ENCODE measurements at regions not wholly inside any gene's neighbourhood (a gene's known extent, or its start where the extent isn't known, plus 50 kb on each side); places are given as distances from the start of the nearest gene placed in this dataset.

DNA sequence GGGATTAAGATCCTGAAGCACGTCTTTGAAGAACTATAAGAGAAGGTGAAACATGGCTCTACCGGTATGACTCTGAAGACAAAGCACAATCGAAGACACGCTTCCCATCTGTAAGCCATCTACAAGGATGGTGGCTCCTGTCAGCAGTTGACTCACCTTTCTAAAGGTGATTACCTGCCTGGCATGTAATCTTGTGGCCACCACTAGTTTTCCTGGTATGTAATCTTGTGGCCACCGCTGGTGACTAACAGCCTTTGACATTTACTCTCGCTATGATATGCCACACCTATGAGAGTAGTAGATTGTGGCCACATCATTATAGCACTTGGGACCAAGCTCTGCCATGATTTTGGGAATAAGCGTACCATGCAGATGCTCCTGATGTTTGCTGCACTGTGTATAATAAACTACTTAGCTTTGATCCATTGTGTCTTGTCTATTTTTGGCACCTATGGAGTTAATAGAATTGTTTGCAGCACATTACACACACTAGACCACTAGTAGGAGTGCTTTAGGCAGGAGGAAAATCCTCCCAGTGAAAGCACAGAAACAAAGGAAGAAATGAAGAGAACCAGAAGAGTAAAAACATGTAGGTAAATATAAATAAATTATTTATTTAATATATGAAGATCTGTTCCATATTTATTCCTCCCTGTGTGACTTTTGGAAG, 59.8 kb downstream of the VAX1 start:
- POLR2A ChIA-PET: no interaction called here
- Histone ChIP-seq H3K9me3 (ENCODE audit: control insufficient read depth, insufficient read depth, low read depth, low read length) (no peaks in the 10 kb centered on the region), H3K36me3 (ENCODE audit: control insufficient read depth in 2 of 2, insufficient read depth in 1 of 2, low read length in 2 of 2) (no peaks in the 10 kb centered on the region), H3K4me3 (ENCODE audit: low read depth, low read length) (no peak overlapping the region), H3K27ac (ENCODE audit: extremely low read depth, low read depth, low read length) (no peak overlapping the region), H3K4me1 (ENCODE audit: control insufficient read depth, insufficient read depth, low read length) (no peaks in the 10 kb centered on the region)
- TF ChIP-seq ZNF514 (tag by site-specific recombination; IDR thresholded peaks at IDR 0.05) (no peak), ZBTB8A (tag by site-specific recombination; IDR thresholded peaks at IDR 0.05) (no peak), SP3 (tag by site-specific recombination; IDR thresholded peaks at IDR 0.05) (no peak), ZNF302 (tag by site-specific recombination; IDR thresholded peaks at IDR 0.05; ENCODE audit: low read depth) (no peak), GLI2 (tag by site-specific recombination; IDR thresholded peaks at IDR 0.05; ENCODE audit: borderline replicate concordance, low read depth) (no peak), ZNF660 (tag by site-specific recombination; IDR thresholded peaks at IDR 0.05) (no peak), KLF16 (tag by site-specific recombination; IDR thresholded peaks at IDR 0.05) (no peak)
- TF ChIP-seq, protein P1, sequence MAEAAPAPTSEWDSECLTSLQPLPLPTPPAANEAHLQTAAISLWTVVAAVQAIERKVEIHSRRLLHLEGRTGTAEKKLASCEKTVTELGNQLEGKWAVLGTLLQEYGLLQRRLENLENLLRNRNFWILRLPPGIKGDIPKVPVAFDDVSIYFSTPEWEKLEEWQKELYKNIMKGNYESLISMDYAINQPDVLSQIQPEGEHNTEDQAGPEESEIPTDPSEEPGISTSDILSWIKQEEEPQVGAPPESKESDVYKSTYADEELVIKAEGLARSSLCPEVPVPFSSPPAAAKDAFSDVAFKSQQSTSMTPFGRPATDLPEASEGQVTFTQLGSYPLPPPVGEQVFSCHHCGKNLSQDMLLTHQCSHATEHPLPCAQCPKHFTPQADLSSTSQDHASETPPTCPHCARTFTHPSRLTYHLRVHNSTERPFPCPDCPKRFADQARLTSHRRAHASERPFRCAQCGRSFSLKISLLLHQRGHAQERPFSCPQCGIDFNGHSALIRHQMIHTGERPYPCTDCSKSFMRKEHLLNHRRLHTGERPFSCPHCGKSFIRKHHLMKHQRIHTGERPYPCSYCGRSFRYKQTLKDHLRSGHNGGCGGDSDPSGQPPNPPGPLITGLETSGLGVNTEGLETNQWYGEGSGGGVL (tag by site-specific recombination; IDR thresholded peaks at IDR 0.05): no peak
- TF ChIP-seq, protein P2, sequence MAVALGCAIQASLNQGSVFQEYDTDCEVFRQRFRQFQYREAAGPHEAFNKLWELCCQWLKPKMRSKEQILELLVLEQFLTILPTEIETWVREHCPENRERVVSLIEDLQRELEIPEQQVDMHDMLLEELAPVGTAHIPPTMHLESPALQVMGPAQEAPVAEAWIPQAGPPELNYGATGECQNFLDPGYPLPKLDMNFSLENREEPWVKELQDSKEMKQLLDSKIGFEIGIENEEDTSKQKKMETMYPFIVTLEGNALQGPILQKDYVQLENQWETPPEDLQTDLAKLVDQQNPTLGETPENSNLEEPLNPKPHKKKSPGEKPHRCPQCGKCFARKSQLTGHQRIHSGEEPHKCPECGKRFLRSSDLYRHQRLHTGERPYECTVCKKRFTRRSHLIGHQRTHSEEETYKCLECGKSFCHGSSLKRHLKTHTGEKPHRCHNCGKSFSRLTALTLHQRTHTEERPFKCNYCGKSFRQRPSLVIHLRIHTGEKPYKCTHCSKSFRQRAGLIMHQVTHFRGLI (tag by site-specific recombination; IDR thresholded peaks at IDR 0.05): no peak
- TF ChIP-seq, protein P3, sequence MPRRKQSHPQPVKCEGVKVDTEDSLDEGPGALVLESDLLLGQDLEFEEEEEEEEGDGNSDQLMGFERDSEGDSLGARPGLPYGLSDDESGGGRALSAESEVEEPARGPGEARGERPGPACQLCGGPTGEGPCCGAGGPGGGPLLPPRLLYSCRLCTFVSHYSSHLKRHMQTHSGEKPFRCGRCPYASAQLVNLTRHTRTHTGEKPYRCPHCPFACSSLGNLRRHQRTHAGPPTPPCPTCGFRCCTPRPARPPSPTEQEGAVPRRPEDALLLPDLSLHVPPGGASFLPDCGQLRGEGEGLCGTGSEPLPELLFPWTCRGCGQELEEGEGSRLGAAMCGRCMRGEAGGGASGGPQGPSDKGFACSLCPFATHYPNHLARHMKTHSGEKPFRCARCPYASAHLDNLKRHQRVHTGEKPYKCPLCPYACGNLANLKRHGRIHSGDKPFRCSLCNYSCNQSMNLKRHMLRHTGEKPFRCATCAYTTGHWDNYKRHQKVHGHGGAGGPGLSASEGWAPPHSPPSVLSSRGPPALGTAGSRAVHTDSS (tag by site-specific recombination; IDR thresholded peaks at IDR 0.05): no peak
- TF ChIP-seq, protein P4, sequence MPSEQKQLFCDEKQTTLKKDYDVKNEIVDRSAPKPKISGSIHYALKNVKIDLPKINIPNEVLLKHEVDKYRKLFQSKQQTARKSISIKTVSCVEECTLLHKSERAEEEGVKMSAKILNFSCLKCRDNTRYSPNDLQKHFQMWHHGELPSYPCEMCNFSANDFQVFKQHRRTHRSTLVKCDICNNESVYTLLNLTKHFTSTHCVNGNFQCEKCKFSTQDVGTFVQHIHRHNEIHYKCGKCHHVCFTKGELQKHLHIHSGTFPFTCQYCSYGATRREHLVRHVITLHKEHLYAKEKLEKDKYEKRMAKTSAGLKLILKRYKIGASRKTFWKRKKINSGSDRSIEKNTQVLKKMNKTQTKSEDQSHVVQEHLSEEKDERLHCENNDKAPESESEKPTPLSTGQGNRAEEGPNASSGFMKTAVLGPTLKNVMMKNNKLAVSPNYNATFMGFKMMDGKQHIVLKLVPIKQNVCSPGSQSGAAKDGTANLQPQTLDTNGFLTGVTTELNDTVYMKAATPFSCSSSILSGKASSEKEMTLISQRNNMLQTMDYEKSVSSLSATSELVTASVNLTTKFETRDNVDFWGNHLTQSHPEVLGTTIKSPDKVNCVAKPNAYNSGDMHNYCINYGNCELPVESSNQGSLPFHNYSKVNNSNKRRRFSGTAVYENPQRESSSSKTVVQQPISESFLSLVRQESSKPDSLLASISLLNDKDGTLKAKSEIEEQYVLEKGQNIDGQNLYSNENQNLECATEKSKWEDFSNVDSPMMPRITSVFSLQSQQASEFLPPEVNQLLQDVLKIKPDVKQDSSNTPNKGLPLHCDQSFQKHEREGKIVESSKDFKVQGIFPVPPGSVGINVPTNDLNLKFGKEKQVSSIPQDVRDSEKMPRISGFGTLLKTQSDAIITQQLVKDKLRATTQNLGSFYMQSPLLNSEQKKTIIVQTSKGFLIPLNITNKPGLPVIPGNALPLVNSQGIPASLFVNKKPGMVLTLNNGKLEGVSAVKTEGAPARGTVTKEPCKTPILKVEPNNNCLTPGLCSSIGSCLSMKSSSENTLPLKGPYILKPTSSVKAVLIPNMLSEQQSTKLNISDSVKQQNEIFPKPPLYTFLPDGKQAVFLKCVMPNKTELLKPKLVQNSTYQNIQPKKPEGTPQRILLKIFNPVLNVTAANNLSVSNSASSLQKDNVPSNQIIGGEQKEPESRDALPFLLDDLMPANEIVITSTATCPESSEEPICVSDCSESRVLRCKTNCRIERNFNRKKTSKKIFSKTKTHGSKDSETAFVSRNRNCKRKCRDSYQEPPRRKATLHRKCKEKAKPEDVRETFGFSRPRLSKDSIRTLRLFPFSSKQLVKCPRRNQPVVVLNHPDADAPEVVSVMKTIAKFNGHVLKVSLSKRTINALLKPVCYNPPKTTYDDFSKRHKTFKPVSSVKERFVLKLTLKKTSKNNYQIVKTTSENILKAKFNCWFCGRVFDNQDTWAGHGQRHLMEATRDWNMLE (tag by site-specific recombination; conservative IDR thresholded peaks at IDR 0.05; ENCODE audit: low read depth): no peak
- CTCF ChIA-PET: interaction anchor here (1.1 to 1.4 kb wide), 2 partner anchors 9 to 33 kb away, joined by 3 to 5 read pairs; no protein-coding TSS in a partner anchor

DNA sequence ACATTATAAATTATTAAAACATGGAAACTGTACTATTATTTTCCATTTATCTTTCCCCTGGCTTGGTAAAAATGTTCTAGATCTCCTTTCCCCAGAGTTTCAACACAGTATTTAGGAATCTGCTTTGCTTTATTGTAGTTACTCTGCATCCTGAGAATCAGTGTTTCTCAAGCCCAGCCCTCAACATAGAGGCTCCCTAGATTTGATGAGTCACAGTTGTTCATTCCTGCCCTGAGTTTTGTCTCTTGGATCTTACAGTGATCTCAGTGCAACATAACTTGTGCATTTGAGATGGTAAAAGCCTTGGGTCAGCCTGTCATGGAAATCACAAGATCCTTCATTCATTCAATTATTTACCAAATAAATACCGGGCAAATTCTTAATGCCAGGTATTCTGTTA, 63.0 kb downstream of the VAX1 start:
- POLR2A ChIA-PET: no interaction called here
- Histone ChIP-seq H3K9me3 (ENCODE audit: control insufficient read depth, insufficient read depth, low read depth, low read length) (no peaks in the 10 kb centered on the region), H3K4me1 (ENCODE audit: control insufficient read depth, insufficient read depth, low read length) (no peaks in the 10 kb centered on the region), H3K36me3 (ENCODE audit: control insufficient read depth in 2 of 2, insufficient read depth in 1 of 2, low read length in 2 of 2) (no peaks in the 10 kb centered on the region), H3K4me3 (ENCODE audit: low read depth, low read length) (no peak overlapping the region), H3K27ac (ENCODE audit: extremely low read depth, low read depth, low read length) (no peak overlapping the region)
- CTCF ChIA-PET: interaction anchor here (0.6 to 1.3 kb wide), 4 partner anchors 37 to 280 kb away, joined by 3 read pairs; no protein-coding TSS in a partner anchor
- TF ChIP-seq ZNF610 (tag by site-specific recombination; IDR thresholded peaks at IDR 0.05; ENCODE audit: borderline replicate concordance) (no peak), ZFP3 (tag by site-specific recombination; IDR thresholded peaks at IDR 0.05; ENCODE audit: low read depth) (no peak), ZNF391 (tag by site-specific recombination; IDR thresholded peaks at IDR 0.05; ENCODE audit: borderline replicate concordance, low read depth) (no peak), ZNF777 (tag by site-specific recombination; IDR thresholded peaks at IDR 0.05; ENCODE audit: borderline replicate concordance) (no peak), ZNF521 (tag by site-specific recombination; IDR thresholded peaks at IDR 0.05) (no peak), ZFHX2 (tag by site-specific recombination; conservative IDR thresholded peaks at IDR 0.05) (no peak), ZNF677 (tag by site-specific recombination; IDR thresholded peaks at IDR 0.05) (no peak), ZNF157 (tag by site-specific recombination; IDR thresholded peaks at IDR 0.05) (no peak), HOXA7 (CRISPR knock-in tag; IDR thresholded peaks at IDR 0.05; ENCODE audit: borderline replicate concordance) (no peak), ZNF830 (tag by site-specific recombination; IDR thresholded peaks at IDR 0.05; ENCODE audit: low read depth) (no peak)
- TF ChIP-seq, protein P5, sequence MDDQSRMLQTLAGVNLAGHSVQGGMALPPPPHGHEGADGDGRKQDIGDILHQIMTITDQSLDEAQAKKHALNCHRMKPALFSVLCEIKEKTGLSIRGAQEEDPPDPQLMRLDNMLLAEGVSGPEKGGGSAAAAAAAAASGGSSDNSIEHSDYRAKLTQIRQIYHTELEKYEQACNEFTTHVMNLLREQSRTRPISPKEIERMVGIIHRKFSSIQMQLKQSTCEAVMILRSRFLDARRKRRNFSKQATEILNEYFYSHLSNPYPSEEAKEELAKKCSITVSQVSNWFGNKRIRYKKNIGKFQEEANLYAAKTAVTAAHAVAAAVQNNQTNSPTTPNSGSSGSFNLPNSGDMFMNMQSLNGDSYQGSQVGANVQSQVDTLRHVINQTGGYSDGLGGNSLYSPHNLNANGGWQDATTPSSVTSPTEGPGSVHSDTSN (CRISPR knock-in tag; IDR thresholded peaks at IDR 0.05): no peak

Measured in HEK293 (cell line).